ENCODE measurements at regions not wholly inside any gene's neighbourhood (a gene's known extent, or its start where the extent isn't known, plus 50 kb on each side); places are given as distances from the start of the nearest gene placed in this dataset.

- H3K4me2 ChIP-seq, result no peak overlapping the region
- TF ChIP-seq CTCF (conservative IDR thresholded peaks at IDR 0.05; ENCODE audit: low read depth, low read length), result no peak
- no peak overlapping the region for H3K27ac ChIP-seq
- no peaks in the 10 kb centered on the region for H3K79me2 ChIP-seq (ENCODE audit: insufficient read depth, low read depth)
- no peak overlapping the region for H3K9ac ChIP-seq
- no peaks in the 10 kb centered on the region for H4K20me1 ChIP-seq (ENCODE audit: insufficient read depth)
- H2AFZ ChIP-seq (ENCODE audit: low read depth), result no peak overlapping the region
- H3K4me3 ChIP-seq (IDR thresholded peaks at IDR 0.05; ENCODE audit: insufficient read depth, low read depth, low read length), result no peak overlapping the region
- no peaks in the 10 kb centered on the region for H3K4me1 ChIP-seq (ENCODE audit: low read depth, poor library complexity, severe bottlenecking)
- H3K27me3 ChIP-seq (ENCODE audit: insufficient read depth, low read depth), result no peaks in the 10 kb centered on the region
- H3K36me3 ChIP-seq (ENCODE audit: insufficient read depth), result no peaks in the 10 kb centered on the region
These were observed 418.2 kb downstream of the IRX2 start for GRCh38 chr5:2333291-2333690.

GRCh38 chr5:2332521-2332920 is 419.0 kb downstream of the IRX2 start:
- Histone ChIP-seq H4K20me1 (ENCODE audit: insufficient read depth) (no peaks in the 10 kb centered on the region), H3K79me2 (ENCODE audit: insufficient read depth, low read depth) (no peaks in the 10 kb centered on the region), H3K4me2 (no peak overlapping the region), H3K4me1 (ENCODE audit: low read depth, poor library complexity, severe bottlenecking) (no peaks in the 10 kb centered on the region), H3K4me3 (IDR thresholded peaks at IDR 0.05; ENCODE audit: insufficient read depth, low read depth, low read length) (no peak overlapping the region), H3K27ac (no peak overlapping the region), H2AFZ (ENCODE audit: low read depth) (no peak overlapping the region), H3K36me3 (ENCODE audit: insufficient read depth) (no peaks in the 10 kb centered on the region), H3K27me3 (ENCODE audit: insufficient read depth, low read depth) (no peaks in the 10 kb centered on the region), H3K9ac (no peak overlapping the region)
- TF ChIP-seq CTCF (conservative IDR thresholded peaks at IDR 0.05; ENCODE audit: low read depth, low read length), result no peak

- Histone ChIP-seq H3K4me1 (ENCODE audit: low read depth, poor library complexity, severe bottlenecking) (no peaks in the 10 kb centered on the region), H3K79me2 (ENCODE audit: insufficient read depth, low read depth) (no peaks in the 10 kb centered on the region)
These were observed 420.9 kb downstream of the IRX2 start for GRCh38 chr5:2330325-2331130.

DNA sequence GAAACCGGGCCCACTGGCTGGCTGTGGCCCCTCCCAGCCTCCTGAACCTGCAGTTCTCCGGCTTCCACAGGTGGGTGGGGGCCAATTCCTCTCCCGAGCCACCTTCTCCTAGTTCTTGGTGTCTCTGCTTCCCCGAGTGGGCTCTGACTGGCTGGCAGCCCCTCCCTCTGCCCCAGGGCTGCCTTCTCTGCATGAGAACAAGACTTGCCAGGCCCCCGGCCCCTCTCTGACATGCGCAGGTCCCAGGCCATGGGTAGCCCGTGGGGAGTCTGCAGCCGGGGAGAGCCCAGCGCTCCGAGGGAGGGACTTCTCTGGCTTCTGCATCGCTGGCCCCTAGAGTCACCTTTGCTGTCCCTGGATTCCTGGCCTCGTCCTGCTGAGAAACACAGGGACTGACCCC is 421.7 kb downstream of the IRX2 start:
- Histone ChIP-seq H3K9ac (no peak overlapping the region), H4K20me1 (ENCODE audit: insufficient read depth) (no peaks in the 10 kb centered on the region), H3K4me1 (ENCODE audit: low read depth, poor library complexity, severe bottlenecking) (no peaks in the 10 kb centered on the region), H3K27me3 (ENCODE audit: insufficient read depth, low read depth) (no peaks in the 10 kb centered on the region), H3K4me2 (no peak overlapping the region), H3K79me2 (ENCODE audit: insufficient read depth, low read depth) (no peaks in the 10 kb centered on the region), H3K4me3 (IDR thresholded peaks at IDR 0.05; ENCODE audit: insufficient read depth, low read depth, low read length) (no peak overlapping the region), H3K36me3 (ENCODE audit: insufficient read depth) (no peaks in the 10 kb centered on the region), H2AFZ (ENCODE audit: low read depth) (no peak overlapping the region), H3K27ac (no peak overlapping the region)
- TF ChIP-seq CTCF (conservative IDR thresholded peaks at IDR 0.05; ENCODE audit: low read depth, low read length), result no peak

More at GRCh38 chr5:2330325-2331130, 420.9 kb downstream of the IRX2 start:
- no peak overlapping the region for H3K4me2 ChIP-seq
- H4K20me1 ChIP-seq (ENCODE audit: insufficient read depth), result no peaks in the 10 kb centered on the region
- H2AFZ ChIP-seq (ENCODE audit: low read depth), result no peak overlapping the region
- no peak overlapping the region for H3K9ac ChIP-seq
- H3K4me3 ChIP-seq (IDR thresholded peaks at IDR 0.05; ENCODE audit: insufficient read depth, low read depth, low read length), result no peak overlapping the region
- no peak for TF ChIP-seq CTCF (conservative IDR thresholded peaks at IDR 0.05; ENCODE audit: low read depth, low read length)
- H3K27ac ChIP-seq, result no peak overlapping the region
- no peaks in the 10 kb centered on the region for H3K27me3 ChIP-seq (ENCODE audit: insufficient read depth, low read depth)
- no peaks in the 10 kb centered on the region for H3K36me3 ChIP-seq (ENCODE audit: insufficient read depth)

All from KMS-11 (cell line).